ENCODE measurements at regions not wholly inside any gene's neighbourhood (a gene's known extent, or its start where the extent isn't known, plus 50 kb on each side); places are given as distances from the start of the nearest gene placed in this dataset.

DNA sequence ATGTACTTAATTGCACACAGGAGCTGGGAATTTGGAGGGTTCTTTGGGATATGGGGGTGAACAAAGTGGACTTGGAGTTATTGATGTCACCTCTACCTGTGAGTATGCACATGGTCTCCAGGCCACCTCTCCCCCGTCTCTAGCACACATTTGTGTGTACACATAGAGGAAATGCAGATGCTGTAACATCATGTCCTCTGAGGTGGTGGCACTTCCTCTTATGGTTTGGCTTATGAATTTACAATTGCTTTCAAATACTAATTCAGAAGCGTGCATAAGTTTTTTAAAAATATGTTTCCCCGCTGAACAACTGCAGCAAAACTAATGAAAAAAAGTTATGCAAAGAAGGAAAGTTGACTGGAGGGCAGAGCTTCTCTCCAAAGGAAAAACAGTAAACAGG is 152.0 kb upstream of the TENM4 start:
- TF ChIP-seq, protein P1, sequence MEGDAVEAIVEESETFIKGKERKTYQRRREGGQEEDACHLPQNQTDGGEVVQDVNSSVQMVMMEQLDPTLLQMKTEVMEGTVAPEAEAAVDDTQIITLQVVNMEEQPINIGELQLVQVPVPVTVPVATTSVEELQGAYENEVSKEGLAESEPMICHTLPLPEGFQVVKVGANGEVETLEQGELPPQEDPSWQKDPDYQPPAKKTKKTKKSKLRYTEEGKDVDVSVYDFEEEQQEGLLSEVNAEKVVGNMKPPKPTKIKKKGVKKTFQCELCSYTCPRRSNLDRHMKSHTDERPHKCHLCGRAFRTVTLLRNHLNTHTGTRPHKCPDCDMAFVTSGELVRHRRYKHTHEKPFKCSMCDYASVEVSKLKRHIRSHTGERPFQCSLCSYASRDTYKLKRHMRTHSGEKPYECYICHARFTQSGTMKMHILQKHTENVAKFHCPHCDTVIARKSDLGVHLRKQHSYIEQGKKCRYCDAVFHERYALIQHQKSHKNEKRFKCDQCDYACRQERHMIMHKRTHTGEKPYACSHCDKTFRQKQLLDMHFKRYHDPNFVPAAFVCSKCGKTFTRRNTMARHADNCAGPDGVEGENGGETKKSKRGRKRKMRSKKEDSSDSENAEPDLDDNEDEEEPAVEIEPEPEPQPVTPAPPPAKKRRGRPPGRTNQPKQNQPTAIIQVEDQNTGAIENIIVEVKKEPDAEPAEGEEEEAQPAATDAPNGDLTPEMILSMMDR (IDR thresholded peaks at IDR 0.05), result no peak
- TF ChIP-seq EZH2 (IDR thresholded peaks at IDR 0.05), result no peak

All from neural progenitor cell (in vitro differentiated cells).